ENCODE measurements at regions not wholly inside any gene's neighbourhood (a gene's known extent, or its start where the extent isn't known, plus 50 kb on each side); places are given as distances from the start of the nearest gene placed in this dataset. TPM values are rescaled to one million over a fixed set of nuclear protein-coding genes. Genes with fewer than 3 reads are reported as not detected.

Small RNA genes in the stretch of these regions (small RNA-seq; reads per million reads assigned to genes)
- not detected for gene MRPL57P8

Data from Karpas-422 (cell line).